HUES6 (cell line): ENCODE measurements at regions not wholly inside any gene's neighbourhood (a gene's known extent, or its start where the extent isn't known, plus 50 kb on each side); places are given as distances from the start of the nearest gene placed in this dataset.
"Not testable (repeated sequence)": the region's sequence is repeated elsewhere in the genome, so short reads cannot be mapped to it uniquely, and the experiment has no call there.

ENCODE experiments used
- H3K27ac ChIP-seq: 2 replicates; pipeline ENCODE4 v1.7.0; 2013; ENCODE audit warnings: low read depth, mild to moderate bottlenecking, low read length, inconsistent platforms
- H3K27me3 ChIP-seq: 2 replicates; pipeline ENCODE4 v1.6.1; 2013; ENCODE audit warnings: low read length; ENCODE audit not compliant: control insufficient read depth, insufficient read depth
- H3K36me3 ChIP-seq: 2 replicates; pipeline ENCODE4 v1.6.1; 2013; ENCODE audit warnings: low read length; ENCODE audit not compliant: control insufficient read depth, insufficient read depth
- H3K4me1 ChIP-seq: 2 replicates; pipeline ENCODE4 v1.6.1; 2013; ENCODE audit warnings: low read length; ENCODE audit not compliant: control insufficient read depth, insufficient read depth
- H3K4me3 ChIP-seq: 2 replicates; pipeline ENCODE4 v1.5.1; 2013; ENCODE audit warnings: low read depth, low read length
- H3K9ac ChIP-seq: one replicate; pipeline ENCODE4 v1.6.1; 2013; ENCODE audit warnings: mild to moderate bottlenecking, low read length
- H3K9me3 ChIP-seq: 2 replicates; pipeline ENCODE4 v1.6.1; 2013; ENCODE audit warnings: low read depth, low read length; ENCODE audit not compliant: control insufficient read depth, insufficient read depth

DNA sequence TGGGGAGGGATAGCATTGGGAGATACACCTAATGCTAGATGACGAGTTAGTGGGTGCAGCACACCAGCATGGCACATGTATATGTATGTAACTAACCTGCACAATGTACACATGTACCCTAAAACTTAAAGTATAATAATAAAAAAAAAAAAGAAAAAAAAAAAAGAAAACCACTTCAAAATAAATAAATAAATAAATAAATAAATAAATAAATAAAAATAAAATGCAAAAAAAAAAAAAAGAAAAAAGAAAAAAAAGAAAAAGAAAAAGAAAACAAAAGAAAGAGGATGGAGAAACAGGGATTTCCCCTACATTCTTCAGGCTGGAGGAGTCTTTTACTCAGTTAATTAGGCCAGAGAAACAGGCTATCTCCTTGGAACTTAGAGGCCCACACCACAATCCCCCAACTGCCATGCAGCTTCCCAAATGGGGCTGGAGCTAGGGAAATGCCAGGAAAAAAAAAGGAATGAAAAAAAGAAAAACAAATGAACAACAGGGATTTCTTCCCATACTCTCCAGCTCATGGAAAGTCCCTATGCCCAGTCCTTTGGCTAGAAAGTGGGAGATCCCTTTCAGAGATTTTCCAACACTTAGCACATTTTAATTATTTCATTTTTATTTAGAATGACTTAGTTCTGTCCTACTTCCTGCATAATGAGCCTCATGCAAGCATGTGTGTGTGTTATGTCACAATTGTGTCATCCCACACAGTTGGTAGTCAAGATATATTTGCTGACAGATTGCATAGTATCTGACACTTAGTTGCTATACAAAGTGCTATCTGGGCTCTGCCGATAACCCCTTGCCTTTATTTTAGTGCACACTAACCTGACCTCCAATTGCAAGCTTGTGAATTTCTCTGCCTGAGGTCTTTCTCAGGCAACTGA lies 486.4 kb downstream of the PLPP3 start:
- Histone ChIP-seq H3K27ac (no peak overlapping the region), H3K4me3 (no peak overlapping the region)

DNA sequence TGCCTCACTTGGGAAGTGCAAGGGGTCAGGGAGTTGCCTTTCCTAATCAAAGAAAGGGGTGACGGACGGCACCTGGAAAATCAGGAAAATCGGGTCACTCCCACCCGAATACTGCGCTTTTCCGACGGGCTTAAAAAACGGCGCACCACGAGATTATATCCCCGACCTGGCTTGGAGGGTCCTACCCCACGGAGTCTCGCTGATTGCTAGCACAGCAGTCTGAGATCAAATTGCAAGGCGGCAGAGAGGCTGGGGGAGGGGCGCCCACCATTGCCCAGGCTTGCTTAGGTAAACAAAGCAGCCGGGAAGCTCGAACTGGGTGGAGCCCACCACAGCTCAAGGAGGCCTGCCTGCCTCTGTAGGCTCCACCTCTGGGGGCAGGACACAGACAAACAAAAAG lies 489.5 kb downstream of the PLPP3 start:
- H3K9ac ChIP-seq, H3K36me3 ChIP-seq, H3K27me3 ChIP-seq, H3K27ac ChIP-seq, H3K4me1 ChIP-seq: not testable (repeated sequence)
- peaks cover 10% of the 10 kb centered on the region for H3K9me3 ChIP-seq
- H3K4me3 ChIP-seq, result peak overlapping the region; percentile 44

More for the DNA sequence above, 486.4 kb downstream of the PLPP3 start:
- Histone ChIP-seq H3K36me3 (no peaks in the 10 kb centered on the region), H3K9me3 (peaks cover 6% of the 10 kb centered on the region), H3K27me3 (no peaks in the 10 kb centered on the region), H3K9ac (no peak overlapping the region), H3K4me1 (no peaks in the 10 kb centered on the region)

GRCh38 chr1:56084246-56084645 lies 495.1 kb downstream of the PLPP3 start:
- H3K27ac ChIP-seq, result no peak overlapping the region
- no peaks in the 10 kb centered on the region for H3K4me1 ChIP-seq
- H3K36me3 ChIP-seq, result no peaks in the 10 kb centered on the region
- no peak overlapping the region for H3K4me3 ChIP-seq
- H3K9me3 ChIP-seq, result peaks cover 10% of the 10 kb centered on the region
- no peaks in the 10 kb centered on the region for H3K27me3 ChIP-seq
- no peak overlapping the region for H3K9ac ChIP-seq

GRCh38 chr1:56081736-56082135 lies 497.6 kb downstream of the PLPP3 start:
- Histone ChIP-seq H3K9me3 (no peaks in the 10 kb centered on the region), H3K9ac (no peak overlapping the region), H3K4me3 (no peak overlapping the region), H3K27ac (no peak overlapping the region), H3K27me3 (no peaks in the 10 kb centered on the region), H3K36me3 (no peaks in the 10 kb centered on the region), H3K4me1 (no peaks in the 10 kb centered on the region)

GRCh38 chr1:56081173-56081572 lies 498.2 kb downstream of the PLPP3 start:
- H3K36me3 ChIP-seq, result no peaks in the 10 kb centered on the region
- H3K4me1 ChIP-seq, result no peaks in the 10 kb centered on the region
- H3K9ac ChIP-seq, result no peak overlapping the region
- H3K9me3 ChIP-seq, result no peaks in the 10 kb centered on the region
- no peak overlapping the region for H3K4me3 ChIP-seq
- H3K27me3 ChIP-seq, result no peaks in the 10 kb centered on the region
- H3K27ac ChIP-seq, result no peak overlapping the region

DNA sequence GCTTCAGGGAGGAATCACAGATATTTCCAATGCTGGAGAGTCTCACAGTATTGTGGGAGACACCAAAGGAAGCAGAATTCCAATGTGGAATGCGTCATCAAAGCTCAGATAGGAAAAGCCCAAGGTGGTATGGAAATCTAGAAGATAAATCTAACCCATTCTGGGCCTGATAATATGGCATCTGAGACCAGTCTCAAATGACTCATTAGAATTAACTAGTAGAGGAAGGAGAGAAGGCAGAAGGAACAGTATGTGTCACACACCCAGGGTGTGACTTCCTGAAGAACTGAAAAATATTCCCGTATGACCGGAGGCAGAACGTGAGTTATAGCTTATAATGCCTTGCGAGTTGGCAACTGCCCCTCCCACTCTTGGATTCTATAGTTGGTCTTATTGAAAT lies 499.2 kb downstream of the PLPP3 start:
- H3K27ac ChIP-seq, result no peak overlapping the region
- no peaks in the 10 kb centered on the region for H3K27me3 ChIP-seq
- no peaks in the 10 kb centered on the region for H3K4me1 ChIP-seq
- no peak overlapping the region for H3K9ac ChIP-seq
- H3K9me3 ChIP-seq, result no peaks in the 10 kb centered on the region
- no peak overlapping the region for H3K4me3 ChIP-seq
- H3K36me3 ChIP-seq, result no peaks in the 10 kb centered on the region

GRCh38 chr1:56079391-56079790 lies 500.0 kb downstream of the PLPP3 start:
- no peaks in the 10 kb centered on the region for H3K9me3 ChIP-seq
- no peaks in the 10 kb centered on the region for H3K36me3 ChIP-seq
- no peaks in the 10 kb centered on the region for H3K27me3 ChIP-seq
- no peak overlapping the region for H3K9ac ChIP-seq
- H3K4me3 ChIP-seq, result no peak overlapping the region
- no peak overlapping the region for H3K27ac ChIP-seq
- no peaks in the 10 kb centered on the region for H3K4me1 ChIP-seq

DNA sequence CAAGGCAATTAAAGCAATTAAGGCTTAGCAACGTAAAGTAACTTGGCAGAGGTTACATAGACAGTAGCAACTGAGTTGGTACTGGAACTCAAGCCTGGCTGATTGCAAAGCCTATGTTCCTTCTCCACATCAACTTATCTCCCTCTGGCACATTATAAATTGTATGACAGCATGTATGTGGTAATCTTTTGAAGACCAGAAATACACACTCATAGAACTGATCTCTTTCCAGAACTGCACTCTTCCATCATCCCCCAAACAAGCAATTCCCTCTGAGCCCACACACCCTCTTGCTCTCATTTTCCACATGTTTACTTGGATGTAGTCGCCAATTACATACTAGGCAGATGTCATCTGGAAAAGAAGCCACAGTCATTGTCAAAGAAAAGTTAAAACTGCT lies 502.2 kb downstream of the PLPP3 start:
- Histone ChIP-seq H3K9ac (no peak overlapping the region), H3K4me3 (no peak overlapping the region), H3K27me3 (no peaks in the 10 kb centered on the region), H3K36me3 (no peaks in the 10 kb centered on the region), H3K4me1 (no peaks in the 10 kb centered on the region), H3K9me3 (no peaks in the 10 kb centered on the region), H3K27ac (no peak overlapping the region)

DNA sequence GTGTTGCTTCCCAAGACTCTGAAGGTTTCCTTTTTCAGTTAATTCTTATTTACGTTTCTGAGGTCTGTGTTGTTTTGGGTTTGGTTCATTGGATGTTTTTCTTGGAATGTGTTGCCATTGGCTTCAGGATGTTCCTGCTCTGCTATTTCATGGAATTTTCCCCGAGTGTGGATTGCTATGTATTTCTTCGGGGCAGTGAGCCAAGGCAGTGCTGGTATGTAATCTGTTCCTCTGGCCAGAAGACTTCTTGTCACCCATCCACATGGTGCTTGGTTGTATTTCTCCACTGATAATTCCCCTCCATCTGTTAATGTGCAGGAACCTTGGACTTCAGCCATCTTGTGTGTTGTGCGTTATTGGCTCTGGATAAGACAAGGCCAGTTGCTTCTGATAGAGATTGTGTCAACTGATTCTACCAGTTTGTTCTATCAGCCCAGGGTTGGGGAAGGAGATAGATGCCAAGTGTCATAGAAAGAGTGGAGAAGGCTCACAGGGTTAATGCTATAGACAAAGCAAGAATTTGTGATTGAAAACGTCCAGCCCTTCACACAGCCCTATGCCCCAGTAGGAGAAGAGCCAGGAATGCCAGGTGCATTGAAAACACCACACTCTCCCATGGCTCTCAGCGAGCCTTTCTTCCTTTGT lies 505.2 kb downstream of the PLPP3 start:
- Histone ChIP-seq H3K27ac (no peak overlapping the region), H3K27me3 (no peaks in the 10 kb centered on the region), H3K9ac (no peak overlapping the region), H3K9me3 (no peaks in the 10 kb centered on the region), H3K36me3 (no peaks in the 10 kb centered on the region), H3K4me3 (no peak overlapping the region), H3K4me1 (no peaks in the 10 kb centered on the region)

GRCh38 chr1:56073614-56074006 lies 505.8 kb downstream of the PLPP3 start:
- Histone ChIP-seq H3K27ac (no peak overlapping the region), H3K36me3 (no peaks in the 10 kb centered on the region), H3K4me3 (no peak overlapping the region), H3K4me1 (no peaks in the 10 kb centered on the region), H3K9ac (no peak overlapping the region), H3K9me3 (no peaks in the 10 kb centered on the region), H3K27me3 (no peaks in the 10 kb centered on the region)

GRCh38 chr1:56073206-56073605 lies 506.2 kb downstream of the PLPP3 start:
- Histone ChIP-seq H3K9ac (no peak overlapping the region), H3K27ac (no peak overlapping the region), H3K27me3 (no peaks in the 10 kb centered on the region), H3K4me3 (no peak overlapping the region), H3K4me1 (no peaks in the 10 kb centered on the region), H3K9me3 (no peaks in the 10 kb centered on the region), H3K36me3 (no peaks in the 10 kb centered on the region)
